ENCODE measurements at regions not wholly inside any gene's neighbourhood (a gene's known extent, or its start where the extent isn't known, plus 50 kb on each side); places are given as distances from the start of the nearest gene placed in this dataset.

- no peaks in the 10 kb centered on the region for H3K9me3 ChIP-seq
- no peak for ATAC-seq
- no peaks in the 10 kb centered on the region for H3K27me3 ChIP-seq
- H3K4me3 ChIP-seq: no peak overlapping the region
- 0% methylated on average over 2 of the region's 2 CpGs for WGBS, 2 donors (ENCODE audit: low coverage in 1 of 2)
- H3K36me3 ChIP-seq: no peaks in the 10 kb centered on the region
- peaks cover 0 to 12% (median 0%) of the 10 kb centered on the region in 3 donors for H3K4me1 ChIP-seq
- TF ChIP-seq EP300 (IDR thresholded peaks at IDR 0.05): no peak
- TF ChIP-seq POLR2A (IDR thresholded peaks at IDR 0.05): no peak
- no peak overlapping the region for H3K27ac ChIP-seq
Observed at GRCh38 chr4:29581457-29581856, 1138.7 kb upstream of the PCDH7 start.

GRCh38 chr4:29588617-29589016, 1131.6 kb upstream of the PCDH7 start:
- H3K36me3 ChIP-seq: no peaks in the 10 kb centered on the region
- no peak overlapping the region for H3K27ac ChIP-seq
- H3K4me3 ChIP-seq: no peak overlapping the region
- TF ChIP-seq POLR2A (IDR thresholded peaks at IDR 0.05): no peak
- TF ChIP-seq EP300 (IDR thresholded peaks at IDR 0.05): no peak
- no peaks in the 10 kb centered on the region for H3K4me1 ChIP-seq
- H3K9me3 ChIP-seq: no peaks in the 10 kb centered on the region
- 46 to 63% methylated on average over 3 of the region's 3 CpGs for WGBS, 2 donors (ENCODE audit: low coverage in 1 of 2)
- ATAC-seq: no peak
- no peaks in the 10 kb centered on the region for H3K27me3 ChIP-seq

- TF ChIP-seq POLR2AphosphoS5 (IDR thresholded peaks at IDR 0.05): no peak
- TF ChIP-seq POLR2A (IDR thresholded peaks at IDR 0.05): no peak
- no peak for TF ChIP-seq CTCF (IDR thresholded peaks at IDR 0.05)
- no peak for TF ChIP-seq EP300 (IDR thresholded peaks at IDR 0.05)
- Histone ChIP-seq H3K4me1 (no peaks in the 10 kb centered on the region), H3K36me3 (no peaks in the 10 kb centered on the region), H3K4me3 (no peak overlapping the region), H3K27me3 (no peaks in the 10 kb centered on the region), H3K27ac (no peak overlapping the region), H3K9me3 (no peaks in the 10 kb centered on the region)
- no peak for ATAC-seq
- 63 to 70% methylated on average over 4 to 5 of the region's 5 CpGs for WGBS, 2 donors (ENCODE audit: low coverage in 1 of 2)
Observed at GRCh38 chr4:29596228-29596627, 1123.9 kb upstream of the PCDH7 start.

- WGBS, 2 donors (ENCODE audit: low coverage in 1 of 2): 61 to 93% methylated on average over 2 of the region's 2 CpGs
Observed at GRCh38 chr4:29619168-29619567, 1101.0 kb upstream of the PCDH7 start.

GRCh38 chr4:29632199-29632598, 1088.0 kb upstream of the PCDH7 start:
- no peak for ATAC-seq
- H3K36me3 ChIP-seq: no peaks in the 10 kb centered on the region
- TF ChIP-seq EP300 (IDR thresholded peaks at IDR 0.05) (no peak), POLR2AphosphoS5 (IDR thresholded peaks at IDR 0.05) (no peak), POLR2A (IDR thresholded peaks at IDR 0.05) (no peak), CTCF (IDR thresholded peaks at IDR 0.05) (no peak)
- H3K27me3 ChIP-seq: no peaks in the 10 kb centered on the region
- no peaks in the 10 kb centered on the region for H3K9me3 ChIP-seq
- no peaks in the 10 kb centered on the region for H3K4me1 ChIP-seq
- H3K27ac ChIP-seq: no peak overlapping the region
- 35 to 60% methylated on average over 2 of the region's 2 CpGs for WGBS, 2 donors (ENCODE audit: low coverage in 1 of 2)
- no peak overlapping the region for H3K4me3 ChIP-seq

More at GRCh38 chr4:29619168-29619567, 1101.0 kb upstream of the PCDH7 start:
- no peak for ATAC-seq
- no peak for TF ChIP-seq POLR2A (IDR thresholded peaks at IDR 0.05)
- no peak for TF ChIP-seq POLR2AphosphoS5 (IDR thresholded peaks at IDR 0.05)
- no peak for TF ChIP-seq CTCF (IDR thresholded peaks at IDR 0.05)
- TF ChIP-seq EP300 (IDR thresholded peaks at IDR 0.05): no peak
- H3K9me3 ChIP-seq: no peaks in the 10 kb centered on the region
- no peak overlapping the region for H3K27ac ChIP-seq
- H3K36me3 ChIP-seq: no peaks in the 10 kb centered on the region
- H3K4me1 ChIP-seq: no peaks in the 10 kb centered on the region
- H3K27me3 ChIP-seq: no peaks in the 10 kb centered on the region
- H3K4me3 ChIP-seq: no peak overlapping the region

- Histone ChIP-seq H3K4me1 (no peaks in the 10 kb centered on the region), H3K4me3 (no peak overlapping the region), H3K36me3 (no peaks in the 10 kb centered on the region), H3K9me3 (no peaks in the 10 kb centered on the region), H3K27ac (no peak overlapping the region), H3K27me3 (no peaks in the 10 kb centered on the region)
- WGBS, 2 donors (ENCODE audit: low coverage in 1 of 2): 31 to 47% methylated on average over 3 of the region's 3 CpGs
- no peak for ATAC-seq
- TF ChIP-seq CTCF (IDR thresholded peaks at IDR 0.05) (no peak), EP300 (IDR thresholded peaks at IDR 0.05) (no peak), POLR2AphosphoS5 (IDR thresholded peaks at IDR 0.05) (no peak), POLR2A (IDR thresholded peaks at IDR 0.05) (no peak)
Observed at GRCh38 chr4:29636961-29637360, 1083.2 kb upstream of the PCDH7 start.
